ENCODE measurements at regions not wholly inside any gene's neighbourhood (a gene's known extent, or its start where the extent isn't known, plus 50 kb on each side); places are given as distances from the start of the nearest gene placed in this dataset.

- no peak for TF ChIP-seq CTCF (IDR thresholded peaks at IDR 0.05)
- no peak for TF ChIP-seq POLR2A (IDR thresholded peaks at IDR 0.05)
These were observed 223.1 kb downstream of the RNF144A start for GRCh38 chr2:7140306-7140705.
